ENCODE measurements at regions not wholly inside any gene's neighbourhood (a gene's known extent, or its start where the extent isn't known, plus 50 kb on each side); places are given as distances from the start of the nearest gene placed in this dataset.

DNA sequence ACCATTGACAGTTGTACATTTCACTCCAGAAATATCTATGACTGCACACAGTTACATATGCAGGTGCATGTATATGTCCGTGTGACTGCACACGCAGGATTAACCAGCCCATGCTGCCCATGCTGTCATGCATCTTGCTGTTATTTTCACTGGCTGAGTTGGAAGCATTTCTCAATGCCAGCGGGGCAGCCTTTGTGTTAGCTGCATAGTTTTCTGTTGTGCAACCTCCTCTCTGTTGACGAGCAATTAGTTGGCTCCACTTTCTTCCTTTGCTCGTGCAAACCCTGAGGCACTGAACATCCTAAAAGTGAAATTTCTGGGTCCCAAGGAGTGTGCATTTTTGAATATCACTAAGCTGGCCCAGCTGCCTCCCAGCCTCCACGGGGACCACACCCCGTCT, 133.4 kb upstream of the GLI2 start:
- no peak for TF ChIP-seq EZH2 (IDR thresholded peaks at IDR 0.05; ENCODE audit: borderline replicate concordance, low read length)
- TF ChIP-seq, protein P1, sequence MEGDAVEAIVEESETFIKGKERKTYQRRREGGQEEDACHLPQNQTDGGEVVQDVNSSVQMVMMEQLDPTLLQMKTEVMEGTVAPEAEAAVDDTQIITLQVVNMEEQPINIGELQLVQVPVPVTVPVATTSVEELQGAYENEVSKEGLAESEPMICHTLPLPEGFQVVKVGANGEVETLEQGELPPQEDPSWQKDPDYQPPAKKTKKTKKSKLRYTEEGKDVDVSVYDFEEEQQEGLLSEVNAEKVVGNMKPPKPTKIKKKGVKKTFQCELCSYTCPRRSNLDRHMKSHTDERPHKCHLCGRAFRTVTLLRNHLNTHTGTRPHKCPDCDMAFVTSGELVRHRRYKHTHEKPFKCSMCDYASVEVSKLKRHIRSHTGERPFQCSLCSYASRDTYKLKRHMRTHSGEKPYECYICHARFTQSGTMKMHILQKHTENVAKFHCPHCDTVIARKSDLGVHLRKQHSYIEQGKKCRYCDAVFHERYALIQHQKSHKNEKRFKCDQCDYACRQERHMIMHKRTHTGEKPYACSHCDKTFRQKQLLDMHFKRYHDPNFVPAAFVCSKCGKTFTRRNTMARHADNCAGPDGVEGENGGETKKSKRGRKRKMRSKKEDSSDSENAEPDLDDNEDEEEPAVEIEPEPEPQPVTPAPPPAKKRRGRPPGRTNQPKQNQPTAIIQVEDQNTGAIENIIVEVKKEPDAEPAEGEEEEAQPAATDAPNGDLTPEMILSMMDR (conservative IDR thresholded peaks at IDR 0.05 in 1 of 2, IDR thresholded peaks at IDR 0.05 in 1 of 2; ENCODE audit: extremely low read depth in 1 of 2, insufficient read depth in 1 of 2, low read depth in 1 of 2, low read length in 2 of 2), result no peak
